GM12878 (cell line): ENCODE measurements at regions not wholly inside any gene's neighbourhood (a gene's known extent, or its start where the extent isn't known, plus 50 kb on each side); places are given as distances from the start of the nearest gene placed in this dataset.

Experiments
- ATAC-seq: fragments of 200-7000 bp; cut with Tn5 transposase; 3 replicates; pipeline ENCODE4 v1.9.1; 2020; ENCODE audit warnings: mild to moderate bottlenecking, moderate library complexity
- BruUV-seq: library from RNA; stranded (reverse); fragments of 400-500 nt; replicated peaks from 2 replicates; lab custom pipeline; 2021; lab: Mats Ljungman, UMichigan
- CTCF ChIA-PET: fragments of 300-600 bp; sonication (Branson Sonifier 250); formaldehyde crosslinking; extraction: SDS; loops from one replicate; lab custom pipeline; 2021; ENCODE audit warnings: inconsistent platforms; lab: Yijun Ruan, JAX
- POLR2A ChIA-PET: fragments of 350-600 bp; formaldehyde crosslinking; extraction: SDS; loops from one replicate; lab custom pipeline; 2021; ENCODE audit warnings: inconsistent platforms; lab: Charles Lee
- RAD21 ChIA-PET: fragments of 300-600 bp; sonication (Branson Sonifier 250); formaldehyde crosslinking; loops from one replicate; lab custom pipeline; 2023; ENCODE audit warnings: antibody characterized with exemption; ENCODE audit not compliant: unreplicated experiment; lab: Charles Lee
- SMC1A ChIA-PET: fragments of 300-600 bp; sonication (Branson Sonifier 250); formaldehyde crosslinking; loops from one replicate; lab custom pipeline; 2023; ENCODE audit not compliant: unreplicated experiment, uncharacterized antibody; lab: Charles Lee
- DNase-seq: peaks from one replicate; pipeline ENCODE4 v3.0.0-alpha.2; 2011; ENCODE audit warnings: low read depth, low spot score
- FAIRE-seq: peaks from 3 replicates; lab custom pipeline; 2011; peaks lifted over from hg19 to GRCh38; lab: Jason Lieb, UNC
- H2AFZ ChIP-seq: 2 replicates; pipeline ENCODE4 v1.6.0; 2011; ENCODE audit warnings: low read depth, low read length, control low read depth; ENCODE audit not compliant: control insufficient read depth
- H3K27ac ChIP-seq: 2 replicates; pipeline ENCODE4 v1.5.1; 2011; ENCODE audit warnings: control low read depth; ENCODE audit not compliant: control insufficient read depth, insufficient read depth
- H3K27me3 ChIP-seq, 2 experiments: replicated peaks in 1 of 2; 2 replicates each; pipeline versions ENCODE4 v1.6.0 to v1.6.1; 2011; ENCODE audit warnings: low read length in 1 of 2; ENCODE audit not compliant: control insufficient read depth in 2 of 2, insufficient read depth in 2 of 2
- H3K36me3 ChIP-seq, 2 experiments: 2 replicates each; pipeline ENCODE4 v1.5.1; 2011; ENCODE audit warnings: low read length in 1 of 2; ENCODE audit not compliant: control insufficient read depth in 2 of 2, insufficient read depth in 2 of 2
- H3K4me1 ChIP-seq: 2 replicates; pipeline ENCODE4 v1.6.1; 2011; ENCODE audit warnings: mild to moderate bottlenecking, low read length, moderate library complexity, mixed read lengths; ENCODE audit not compliant: control insufficient read depth, insufficient read depth
- H3K4me2 ChIP-seq: 2 replicates; pipeline ENCODE4 v1.6.0; 2011; ENCODE audit warnings: control low read depth; ENCODE audit not compliant: control insufficient read depth, insufficient read depth
- H3K4me3 ChIP-seq: fragments of 200-600 bp; sonication (generic); 2 replicates; pipeline ENCODE4 v1.5.1; 2016
- H3K79me2 ChIP-seq: 2 replicates; pipeline ENCODE4 v1.6.0; 2011; ENCODE audit warnings: low read length; ENCODE audit not compliant: control insufficient read depth, insufficient read depth
- H3K9ac ChIP-seq: 2 replicates; pipeline ENCODE4 v1.8.0; 2011; ENCODE audit warnings: low read length, control low read depth, mixed read lengths; ENCODE audit not compliant: control insufficient read depth, insufficient read depth
- H3K9me3 ChIP-seq: replicated peaks from 3 replicates; pipeline ENCODE4 v1.5.1; 2011; ENCODE audit warnings: mild to moderate bottlenecking, low read length; ENCODE audit not compliant: control insufficient read depth, insufficient read depth
- H4K20me1 ChIP-seq: 2 replicates; pipeline ENCODE4 v1.6.0; 2011; ENCODE audit not compliant: control insufficient read depth, insufficient read depth
- ASH2L ChIP-seq: fragments of 300-600, 200-600 bp; sonication (generic); IDR thresholded peaks from 2 replicates; pipeline ENCODE4 v1.6.1; 2017; ENCODE audit warnings: low read depth, mild to moderate bottlenecking, borderline replicate concordance
- IRF5 ChIP-seq: fragments of 450-650 bp; IDR thresholded peaks from 2 replicates; pipeline ENCODE4 v1.6.1; 2017; ENCODE audit warnings: borderline replicate concordance
- MLLT1 ChIP-seq: fragments of 450-650 bp; IDR thresholded peaks from 2 replicates; pipeline ENCODE4 v1.6.1; 2016; ENCODE audit warnings: mild to moderate bottlenecking
- PML ChIP-seq: IDR thresholded peaks from 2 replicates; pipeline ENCODE4 v1.6.1; 2012; ENCODE audit warnings: low read length, inconsistent platforms
- POU2F2 ChIP-seq: IDR thresholded peaks from 3 replicates; pipeline ENCODE4 v1.6.1; 2011; ENCODE audit warnings: low read depth, mild to moderate bottlenecking, low read length, borderline replicate concordance
- RAD21 ChIP-seq: IDR thresholded peaks from 2 replicates; pipeline ENCODE4 v1.6.1; 2011; ENCODE audit warnings: mild to moderate bottlenecking, low read depth, low read length, moderate library complexity; ENCODE audit not compliant: insufficient read depth
- TAF1 ChIP-seq: IDR thresholded peaks from 2 replicates; pipeline ENCODE4 v1.6.1; 2011; ENCODE audit warnings: mild to moderate bottlenecking, low read depth, low read length, borderline replicate concordance
- ZBED1 ChIP-seq: IDR thresholded peaks from 2 replicates; pipeline ENCODE4 v1.6.1; 2016; ENCODE audit warnings: borderline replicate concordance
- WGBS: methylation state at CpG from one replicate; pipeline ENCODE4 v1.1.6; 2016; ENCODE audit warnings: low lambda C conversion rate; ENCODE audit not compliant: insufficient replicate concordance, insufficient coverage; ENCODE audit errors: missing lambda C conversion rate; 5-methylcytosine and 5-hydroxymethylcytosine counted together
- in situ Hi-C: fragments of 300-500 bp; cut with MboI; formaldehyde crosslinking; loops from 9 replicates; pipeline ENCODE4 v1.14.3; 2018; ENCODE audit warnings: mixed read lengths
- intact Hi-C: fragments of 100-400 bp; cut with micrococcal nuclease; formaldehyde crosslinking; loops from one replicate; pipeline ENCODE4 v1.14.2; 2022; ENCODE audit not compliant: unreplicated experiment
- TF ChIP-seq, protein P1 (sequence below): IDR thresholded peaks from 2 replicates; pipeline ENCODE4 v1.6.1; 2012; ENCODE audit warnings: low read depth, low read length, improper control_type of control experiment

DNA sequence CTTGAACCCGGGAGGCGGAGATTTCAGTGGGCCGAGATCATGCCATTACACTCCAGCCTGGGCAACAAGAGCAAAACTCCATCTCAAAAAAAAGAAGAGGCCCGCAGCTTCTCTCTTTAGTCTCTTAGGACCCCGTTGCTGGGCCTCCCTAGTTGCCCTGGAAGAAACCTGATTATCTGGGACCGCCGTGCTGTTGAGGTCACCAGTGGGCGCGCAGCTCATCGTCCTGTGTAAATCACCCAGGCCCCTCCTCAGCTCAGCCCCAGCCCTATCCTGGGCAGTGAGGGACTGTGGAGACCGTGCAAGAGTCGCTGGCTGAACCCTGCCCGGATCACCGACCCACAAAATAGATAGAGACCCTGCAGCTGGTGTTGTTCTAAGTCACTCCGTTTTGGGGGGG, 85.0 kb downstream of the UNCX start:
- H3K9me3 ChIP-seq: no peaks in the 10 kb centered on the region
- RAD21 ChIA-PET: no interaction called here
- TF ChIP-seq MLLT1: no peak
- TF ChIP-seq RAD21: no peak
- TF ChIP-seq ZBED1: no peak
- no peak for TF ChIP-seq IRF5
- TF ChIP-seq POU2F2: no peak
- TF ChIP-seq, protein P1, sequence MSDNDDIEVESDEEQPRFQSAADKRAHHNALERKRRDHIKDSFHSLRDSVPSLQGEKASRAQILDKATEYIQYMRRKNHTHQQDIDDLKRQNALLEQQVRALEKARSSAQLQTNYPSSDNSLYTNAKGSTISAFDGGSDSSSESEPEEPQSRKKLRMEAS: no peak
- no peak for TF ChIP-seq ASH2L
- no peak for TF ChIP-seq PML
- no peak for TF ChIP-seq TAF1
- TF ChIP-seq, all 136 proteins: peak for 0
- CTCF ChIA-PET: no interaction called here
- no peak overlapping the region for H3K9ac ChIP-seq
- intact Hi-C loops (no loop called here), in situ Hi-C loops (no loop called here)
- DNase-seq (no peak), FAIRE-seq (no peak), ATAC-seq (no peak)
- H3K4me2 ChIP-seq: no peak overlapping the region
- no peak overlapping the region for H2AFZ ChIP-seq
- H3K27ac ChIP-seq: no peak overlapping the region
- no peaks in the 10 kb centered on the region for H3K4me1 ChIP-seq
- POLR2A ChIA-PET: no interaction called here
- no peaks in the 10 kb centered on the region; a peak in 1 of 4 replicates for H3K27me3 ChIP-seq
- no peaks in the 10 kb centered on the region for H3K79me2 ChIP-seq
- H3K4me3 ChIP-seq: no peak overlapping the region
- SMC1A ChIA-PET: no interaction called here
- WGBS: 62% methylated on average over 15 of the region's 15 CpGs
- no peaks in the 10 kb centered on the region for H3K36me3 ChIP-seq
- no peaks in the 10 kb centered on the region for H4K20me1 ChIP-seq
- no TSS peak for BruUV-seq
